ENCODE measurements at regions not wholly inside any gene's neighbourhood (a gene's known extent, or its start where the extent isn't known, plus 50 kb on each side); places are given as distances from the start of the nearest gene placed in this dataset.

DNA sequence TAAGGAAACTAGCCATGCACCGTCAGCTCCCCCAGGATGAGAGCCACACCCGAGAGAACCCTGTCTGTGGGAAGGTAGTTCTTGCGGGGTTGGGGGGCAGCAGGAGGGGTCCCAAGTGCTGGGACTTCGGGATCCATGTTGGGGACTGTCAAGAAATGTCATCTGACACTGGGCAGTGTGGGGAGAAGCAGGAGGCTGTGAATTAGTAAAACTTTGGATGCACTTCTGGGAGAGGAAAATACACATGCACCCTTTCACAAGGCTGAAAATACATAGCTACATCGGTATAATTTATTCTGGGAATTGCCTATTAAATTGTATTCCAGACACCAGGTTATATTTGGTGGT is 109.6 kb upstream of the RPS23 start:
- DNase-seq (ENCODE audit: missing footprints), result no peak
- ATAC-seq, result no peak
- intact Hi-C loops (cut with DNase I), result no loop called here

DNA sequence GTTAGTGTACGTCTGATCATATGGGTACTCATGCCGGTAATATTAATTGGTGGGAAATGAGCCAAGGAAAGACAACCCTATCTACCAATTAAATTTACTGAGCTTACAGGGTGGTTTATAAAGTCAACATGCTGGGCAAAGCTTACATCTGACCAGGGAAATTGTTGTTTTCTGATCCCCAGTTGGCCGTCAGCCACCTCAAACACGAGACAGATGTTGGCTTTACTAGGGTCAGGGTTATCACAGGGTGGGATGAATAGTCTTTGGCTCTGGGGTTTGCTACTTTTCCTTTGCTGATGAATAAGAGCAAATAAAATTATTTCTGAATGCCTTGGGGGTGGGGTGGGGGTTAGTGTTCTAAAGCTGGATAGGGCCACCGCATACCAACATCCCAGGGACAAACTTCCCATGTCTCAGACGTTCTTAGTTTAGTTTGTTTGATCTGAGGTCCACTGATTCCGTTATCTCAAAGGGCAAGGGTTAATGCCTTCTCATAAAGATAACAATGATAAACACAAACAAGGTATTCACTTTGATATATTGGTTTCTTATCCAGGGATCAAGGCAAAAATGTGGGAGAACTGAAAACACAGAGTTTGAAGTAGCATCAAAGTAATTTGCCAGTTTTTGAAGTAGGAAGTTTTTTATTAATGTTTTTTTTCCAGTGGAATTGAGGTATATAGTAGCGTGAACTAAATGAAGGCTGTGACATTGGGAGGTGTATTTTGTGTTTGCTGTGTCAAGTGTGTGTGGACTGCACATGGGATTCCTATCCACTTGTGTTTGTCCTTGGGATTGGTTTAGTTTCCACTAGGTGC is 109.1 kb upstream of the RPS23 start:
- intact Hi-C loops (cut with DNase I), result no loop called here
- DNase-seq (ENCODE audit: missing footprints), result no peak
- ATAC-seq, result no peak

DNA sequence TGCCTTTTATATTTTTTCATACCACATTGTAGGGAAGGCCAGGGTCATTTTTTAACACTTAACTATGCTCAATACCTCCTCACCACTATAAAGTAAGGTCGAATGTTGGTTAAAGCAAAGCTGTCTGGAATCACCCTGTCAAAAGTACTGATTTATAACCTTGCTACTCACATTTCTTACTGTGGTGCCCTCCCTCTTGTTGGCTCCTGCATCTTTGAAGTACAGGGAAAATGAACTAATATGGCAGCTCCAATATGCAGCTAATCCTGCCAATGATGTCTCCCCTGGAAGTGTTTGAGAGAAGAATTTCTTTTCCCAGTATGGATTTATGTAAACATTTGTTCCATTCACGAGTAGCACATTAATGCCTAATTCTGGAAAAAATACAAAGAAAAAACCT is 108.4 kb upstream of the RPS23 start:
- intact Hi-C loops (cut with DNase I), result no loop called here
- ATAC-seq, result no peak

DNA sequence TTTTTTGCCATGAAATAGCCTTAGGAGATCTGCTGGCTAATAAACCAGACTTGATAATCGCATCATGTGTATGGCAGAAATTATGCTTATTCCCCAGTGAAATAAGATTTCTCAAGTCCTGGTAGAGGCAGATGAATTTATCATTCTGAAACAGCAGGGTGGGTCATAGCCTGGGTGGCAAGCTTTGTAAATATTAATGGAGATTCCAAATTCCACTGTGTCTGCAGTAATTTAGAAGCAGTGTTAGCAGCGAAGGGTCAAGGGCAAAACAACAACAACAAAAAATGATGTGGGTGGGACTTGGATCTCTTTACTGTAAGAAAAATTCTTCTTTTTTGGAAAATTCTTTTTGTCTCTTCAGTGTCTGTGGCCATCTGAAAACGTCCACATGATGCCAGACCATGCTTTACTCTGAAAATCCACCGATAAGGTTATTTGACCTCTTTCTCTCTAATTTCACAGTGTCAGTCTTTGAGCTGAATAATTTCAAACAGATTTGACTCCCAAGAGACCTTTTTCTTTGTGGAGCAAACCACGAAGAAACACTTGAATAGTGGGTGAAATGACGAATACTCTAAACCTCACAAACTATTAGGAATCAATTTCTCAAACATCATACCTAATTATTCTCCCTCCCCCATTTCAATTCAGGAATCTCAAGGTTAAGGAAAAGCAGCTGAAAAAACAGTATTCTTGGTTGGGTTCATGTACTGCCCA is 106.0 kb upstream of the RPS23 start:
- intact Hi-C loops (cut with DNase I), result no loop called here
- no peak for ATAC-seq
- DNase-seq (ENCODE audit: missing footprints), result no peak

More for the DNA sequence above, 108.4 kb upstream of the RPS23 start:
- DNase-seq (ENCODE audit: missing footprints), result no peak

DNA sequence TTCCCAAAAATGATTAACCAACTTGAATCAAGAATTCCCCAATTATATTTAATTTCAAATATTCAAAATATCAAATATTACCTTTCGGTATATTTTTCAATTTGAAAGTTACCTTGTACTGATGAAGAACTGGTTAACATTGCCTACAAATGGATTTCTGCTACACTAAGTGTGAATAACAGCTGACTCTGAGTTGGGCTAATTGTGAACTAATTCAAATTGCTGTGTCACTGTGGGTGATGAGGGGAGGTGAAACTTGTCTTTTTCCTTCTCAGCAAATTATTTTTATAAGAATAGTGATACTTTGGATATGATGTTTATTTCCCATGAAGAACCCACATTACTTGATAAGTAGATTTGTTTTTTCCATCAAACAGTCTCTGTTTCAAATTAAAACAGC is 103.4 kb upstream of the RPS23 start:
- no peak for ATAC-seq
- intact Hi-C loops (cut with DNase I), result no loop called here

DNA sequence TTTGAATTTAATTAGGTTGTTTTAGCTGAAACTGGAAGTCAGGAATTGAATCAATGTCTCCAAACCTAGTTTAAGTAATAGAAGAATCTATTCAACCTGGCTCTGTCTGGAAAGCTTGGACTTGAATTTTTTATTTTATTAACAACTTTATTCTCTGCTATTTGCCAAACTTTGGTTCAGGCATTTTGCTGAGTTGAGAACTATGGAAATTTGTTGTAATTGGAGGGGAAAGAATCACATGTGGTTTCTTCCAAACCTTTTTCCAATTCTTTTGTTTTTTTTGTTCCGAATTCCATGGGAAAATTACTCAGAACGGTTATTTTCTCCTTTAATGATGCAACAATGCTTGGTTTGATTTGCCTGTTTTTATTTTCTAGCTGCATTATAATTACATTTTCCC is 98.2 kb upstream of the RPS23 start:
- intact Hi-C loops (cut with DNase I), result no loop called here
- ATAC-seq, result no peak
- no peak for DNase-seq (ENCODE audit: missing footprints)

More for the DNA sequence above, 103.4 kb upstream of the RPS23 start:
- DNase-seq (ENCODE audit: missing footprints), result no peak

DNA sequence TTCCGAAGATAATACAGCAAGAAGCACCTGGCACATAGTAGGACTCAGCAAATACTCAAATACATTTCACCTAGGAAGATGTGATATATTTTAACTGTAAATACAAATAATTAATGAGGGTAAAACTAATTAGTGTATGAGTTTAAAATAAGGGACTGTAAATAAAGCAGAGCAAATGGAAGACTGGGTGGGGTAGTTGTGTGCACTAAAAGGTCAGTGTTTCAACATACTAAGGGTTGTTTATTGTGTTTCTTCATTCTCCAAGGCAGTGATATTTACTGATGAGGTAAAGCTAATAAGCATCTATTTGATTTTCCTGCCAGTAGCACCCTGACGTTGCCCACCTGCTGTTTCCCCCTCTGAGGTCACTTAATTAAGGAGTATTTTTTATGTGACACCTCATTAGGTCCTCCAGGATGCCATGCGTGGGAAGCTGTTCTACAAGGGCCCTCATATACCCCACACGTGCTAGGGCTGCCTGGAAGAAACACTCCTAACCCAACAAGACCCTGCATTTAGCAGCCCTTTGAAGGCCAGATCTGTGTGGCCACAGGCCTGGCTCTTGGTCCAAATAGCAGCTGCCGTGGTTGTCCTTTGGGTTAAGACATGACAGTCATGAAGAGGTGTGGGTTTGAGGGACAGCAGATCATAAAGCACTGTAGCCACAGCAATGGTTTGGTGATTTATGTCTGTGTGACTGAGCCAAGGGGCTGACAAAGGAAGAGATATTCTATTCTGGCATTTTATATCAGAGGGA is 97.5 kb upstream of the RPS23 start:
- ATAC-seq (no peak), DNase-seq (ENCODE audit: missing footprints) (no peak)
- intact Hi-C loops (cut with DNase I), result no loop called here

DNA sequence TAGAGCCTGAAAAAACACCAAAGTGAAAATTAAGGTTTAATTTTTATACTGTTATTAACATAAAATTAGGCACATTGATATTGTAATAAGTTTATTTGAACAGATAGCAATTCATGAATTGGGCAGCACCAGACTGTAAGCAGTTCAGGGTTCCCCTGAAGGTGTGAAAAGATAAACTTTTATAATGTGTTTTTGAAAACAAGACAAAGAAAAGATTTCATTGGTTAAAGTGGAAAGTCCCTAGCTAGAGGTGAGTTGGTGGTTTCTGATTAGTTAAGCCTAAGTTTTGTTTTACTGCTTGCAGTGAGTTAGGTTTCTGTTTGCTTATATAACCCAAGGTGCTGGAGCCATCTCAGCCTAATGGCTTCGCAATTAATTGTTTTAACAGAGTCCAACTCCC is 96.5 kb upstream of the RPS23 start:
- ATAC-seq (no peak), DNase-seq (ENCODE audit: missing footprints) (no peak)
- intact Hi-C loops (cut with DNase I), result no loop called here

DNA sequence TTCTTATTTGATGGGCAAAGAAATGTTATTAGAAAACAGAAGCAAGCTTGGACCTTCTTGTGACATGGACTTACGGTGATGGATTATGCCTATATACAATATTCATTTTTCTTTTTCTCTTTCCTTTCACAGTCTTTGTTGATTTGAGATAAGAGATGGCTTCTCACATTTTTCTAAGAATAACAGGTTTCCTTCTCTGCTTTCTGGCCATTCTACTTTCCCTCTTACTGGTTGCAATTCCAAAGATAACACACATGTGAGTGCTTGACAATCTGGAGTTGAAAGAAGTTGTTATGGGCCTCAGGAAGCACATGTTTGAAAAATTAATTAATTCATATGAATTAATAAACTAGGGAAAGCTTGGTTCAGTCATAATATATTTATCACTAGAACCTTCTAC is 89.8 kb upstream of the RPS23 start:
- ATAC-seq, result no peak
- DNase-seq (ENCODE audit: missing footprints), result no peak
- intact Hi-C loops (cut with DNase I), result no loop called here

DNA sequence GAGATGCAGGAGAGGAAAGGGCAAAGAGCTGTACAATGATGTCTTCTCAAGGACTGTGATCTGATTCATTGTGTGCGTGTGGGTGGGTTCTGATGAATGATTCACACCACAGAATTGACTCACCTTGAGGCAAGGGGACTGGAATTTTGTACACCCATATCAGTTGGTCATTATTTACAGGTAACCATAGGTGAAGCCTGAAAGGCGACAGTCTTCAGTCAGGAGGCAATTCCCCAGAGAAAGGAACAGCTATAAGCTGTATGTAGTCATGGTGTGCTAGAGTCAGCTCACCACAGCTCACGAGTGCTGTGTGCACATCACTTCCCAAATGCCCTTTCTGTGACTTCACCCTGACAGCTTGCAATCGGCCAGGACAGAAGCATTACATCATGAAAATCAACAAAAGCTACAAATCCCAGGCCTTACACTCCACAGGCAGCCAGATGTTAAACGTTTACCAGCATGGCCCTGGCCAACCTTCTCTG is 87.6 kb upstream of the RPS23 start:
- no peak for ATAC-seq
- DNase-seq (ENCODE audit: missing footprints), result no peak
- intact Hi-C loops (cut with DNase I), result no loop called here

DNA sequence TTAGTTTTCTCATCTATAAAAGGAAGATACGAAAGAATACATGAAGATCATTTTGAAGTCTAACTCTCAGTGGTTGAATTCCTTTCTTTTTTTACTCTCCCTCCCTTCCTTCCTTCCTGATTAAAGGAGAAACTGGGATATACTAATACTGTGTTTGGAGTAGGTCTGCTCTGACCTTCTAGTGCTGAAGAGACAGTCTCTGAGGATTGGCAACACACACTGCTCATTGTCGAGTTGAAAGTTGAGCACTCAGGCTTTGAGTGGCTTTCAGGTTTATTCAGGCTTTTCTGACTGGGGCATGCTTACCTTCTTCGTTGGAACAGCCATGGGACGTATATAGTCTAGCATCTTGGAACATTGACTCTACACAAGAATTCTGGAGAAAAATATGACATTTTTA is 86.9 kb upstream of the RPS23 start:
- DNase-seq (ENCODE audit: missing footprints), result no peak
- intact Hi-C loops (cut with DNase I), result no loop called here
- no peak for ATAC-seq

DNA sequence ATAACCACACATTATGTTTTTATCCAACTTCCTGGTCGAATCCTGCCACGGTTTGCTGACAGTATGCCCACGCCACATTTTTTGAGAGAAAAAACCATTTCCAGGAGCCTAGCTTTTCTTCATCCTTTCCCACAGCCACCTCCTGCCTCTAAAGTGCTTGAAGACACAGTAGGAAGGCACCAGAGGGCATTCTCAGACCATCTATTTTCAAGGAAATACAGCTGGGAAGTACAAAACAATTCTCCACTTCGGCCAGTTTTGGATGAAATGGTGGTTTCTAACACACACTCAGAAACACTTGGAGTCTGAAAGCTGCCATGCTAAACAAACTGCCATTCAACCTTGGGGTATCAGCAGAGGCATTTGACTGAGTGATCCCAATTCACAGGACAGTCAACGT is 86.3 kb upstream of the RPS23 start:
- intact Hi-C loops (cut with DNase I), result no loop called here
- no peak for DNase-seq (ENCODE audit: missing footprints)
- no peak for ATAC-seq

DNA sequence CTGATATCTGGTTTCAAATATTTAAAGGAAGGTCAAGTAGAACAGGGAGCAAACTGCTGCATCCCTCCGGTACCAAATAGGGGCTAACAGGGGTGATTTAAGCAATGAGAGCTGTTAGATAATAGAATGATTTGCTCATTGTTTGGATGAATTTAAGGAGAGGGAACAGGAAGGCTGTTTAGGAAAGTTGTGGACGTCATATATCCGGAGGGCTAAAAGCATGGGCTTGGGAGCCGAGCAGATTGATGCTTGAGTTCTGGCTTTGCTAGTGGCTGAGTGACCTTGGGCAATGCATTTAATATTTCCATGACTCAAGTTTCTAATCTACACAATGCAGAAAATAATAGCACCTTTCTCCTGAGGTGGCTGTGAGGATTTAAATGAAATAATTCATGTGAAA is 85.4 kb upstream of the RPS23 start:
- no peak for ATAC-seq
- intact Hi-C loops (cut with DNase I), result no loop called here
- no peak for DNase-seq (ENCODE audit: missing footprints)

DNA sequence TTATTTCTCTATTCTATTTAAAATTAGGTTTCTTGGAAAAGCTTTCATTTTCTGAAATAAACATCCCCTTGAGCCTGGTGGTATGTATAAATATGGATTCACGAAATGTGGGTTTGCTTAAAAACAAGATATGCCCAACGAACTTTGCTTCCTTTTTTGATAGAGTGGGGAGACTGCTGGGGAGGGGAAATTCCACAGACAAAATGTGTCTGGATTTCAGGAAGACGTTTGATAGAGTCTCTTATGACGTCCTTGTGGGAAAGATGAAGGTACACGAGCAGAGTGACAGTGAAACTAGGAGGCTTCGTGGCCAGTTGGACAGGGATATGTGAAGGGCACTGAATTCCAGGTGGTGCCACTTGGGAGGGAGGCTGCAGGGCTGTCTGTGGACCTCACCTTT is 84.5 kb upstream of the RPS23 start:
- intact Hi-C loops (cut with DNase I), result no loop called here
- no peak for DNase-seq (ENCODE audit: missing footprints)
- ATAC-seq, result no peak

DNA sequence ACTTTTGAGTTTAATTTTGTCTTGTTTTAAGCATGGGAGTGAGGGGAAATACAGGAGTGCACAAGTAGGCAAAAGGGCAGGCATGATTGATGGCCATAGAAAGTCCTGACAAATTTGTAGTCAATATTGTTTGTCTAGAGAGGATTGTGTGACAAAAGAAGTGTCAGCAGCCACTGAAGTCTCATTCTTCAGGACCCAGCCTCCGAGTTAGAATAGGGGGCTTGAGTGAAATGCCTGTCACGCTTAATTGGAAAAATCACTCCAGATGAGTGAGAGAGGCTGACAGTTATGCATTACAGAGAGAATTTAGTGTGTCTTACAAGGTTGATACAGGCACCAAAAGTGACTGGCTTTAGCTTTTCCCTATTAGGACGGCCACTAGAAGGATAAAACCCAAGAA is 81.9 kb upstream of the RPS23 start:
- DNase-seq (ENCODE audit: missing footprints), result no peak
- intact Hi-C loops (cut with DNase I), result no loop called here
- ATAC-seq, result no peak

DNA sequence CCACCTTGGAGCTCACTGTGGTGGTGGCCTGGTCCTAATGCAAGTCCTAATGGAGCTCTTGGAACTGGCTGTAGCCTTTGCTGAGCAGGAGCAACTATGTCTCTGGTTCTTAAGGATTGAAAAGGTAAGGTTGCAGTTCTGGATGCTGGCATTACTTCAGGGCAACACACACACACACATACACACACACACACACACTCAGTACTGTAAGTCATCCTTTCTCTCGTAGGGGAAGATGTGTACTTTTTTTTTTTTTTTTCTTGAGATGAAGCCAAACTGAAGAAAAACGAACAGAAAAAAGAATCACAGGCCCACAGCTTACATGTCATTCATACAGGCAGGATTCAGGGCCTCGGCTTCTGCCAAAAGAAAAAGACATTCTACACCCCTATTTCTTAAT is 81.1 kb upstream of the RPS23 start:
- ATAC-seq (no peak), DNase-seq (ENCODE audit: missing footprints) (no peak)
- intact Hi-C loops (cut with DNase I), result no loop called here

DNA sequence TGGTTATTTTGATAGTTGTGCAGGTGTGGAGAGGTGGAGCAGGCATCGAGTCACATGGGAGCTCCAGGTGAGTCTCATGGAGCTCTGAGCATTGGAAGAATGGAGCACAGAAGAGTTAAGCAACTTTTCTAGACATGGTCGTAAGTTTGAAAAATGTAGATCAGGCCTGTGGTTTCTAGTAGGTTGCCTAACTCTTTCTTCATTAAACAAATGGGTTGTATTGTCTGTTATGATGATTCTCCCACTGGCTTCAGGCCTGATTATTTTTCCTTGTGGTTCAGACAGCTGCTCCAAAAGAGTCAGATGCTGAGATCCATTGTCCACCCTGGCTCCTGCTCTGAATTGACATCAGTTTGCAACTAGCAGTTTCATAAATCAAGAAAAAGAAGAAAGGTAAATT is 80.3 kb upstream of the RPS23 start:
- intact Hi-C loops (cut with DNase I), result no loop called here
- no peak for DNase-seq (ENCODE audit: missing footprints)
- no peak for ATAC-seq

DNA sequence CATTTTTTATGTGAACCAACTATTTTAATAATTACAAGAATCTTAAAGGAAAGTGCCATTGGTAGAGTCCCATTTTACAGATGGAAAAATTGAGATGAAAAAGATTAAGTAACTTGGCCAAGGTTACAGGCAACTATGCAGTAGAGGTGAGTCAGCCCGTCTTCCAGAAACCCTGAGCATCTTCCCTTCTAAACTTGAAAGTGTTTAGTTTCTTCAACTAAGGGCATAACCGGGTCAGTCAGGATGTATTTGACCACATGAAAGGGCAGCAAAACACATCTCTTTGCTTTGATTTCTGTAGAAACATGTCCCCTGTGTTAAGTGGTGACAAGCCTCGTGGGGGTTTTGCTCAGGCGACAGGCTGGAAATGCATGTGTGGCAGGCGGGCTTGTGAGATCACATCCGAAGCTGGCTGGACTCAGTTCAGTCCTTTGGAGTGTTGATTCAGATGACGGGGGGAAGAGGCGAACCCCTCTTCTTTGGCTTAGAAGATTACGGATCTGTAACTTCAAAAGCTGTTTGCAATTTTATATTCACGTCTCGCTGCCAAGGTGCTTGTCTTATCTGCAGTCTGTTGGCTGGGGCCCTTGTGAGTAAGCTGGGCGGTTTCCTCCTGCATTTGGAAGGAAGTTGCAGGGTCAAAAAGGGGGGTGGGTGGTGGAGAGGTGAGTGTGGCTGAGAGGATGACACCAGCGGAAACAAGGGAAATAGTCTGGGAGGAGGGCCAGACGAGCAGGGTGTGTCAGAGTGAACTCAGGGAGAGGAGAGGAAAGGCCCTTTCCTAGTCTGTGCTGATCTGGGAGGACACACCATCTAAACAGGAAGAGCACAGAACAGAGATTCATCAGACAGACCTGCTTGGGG is 78.9 kb upstream of the RPS23 start:
- peak; percentile 79 for DNase-seq (ENCODE audit: missing footprints)
- peak; percentile 89 for ATAC-seq
- intact Hi-C loops (cut with DNase I), result no loop called here

DNA sequence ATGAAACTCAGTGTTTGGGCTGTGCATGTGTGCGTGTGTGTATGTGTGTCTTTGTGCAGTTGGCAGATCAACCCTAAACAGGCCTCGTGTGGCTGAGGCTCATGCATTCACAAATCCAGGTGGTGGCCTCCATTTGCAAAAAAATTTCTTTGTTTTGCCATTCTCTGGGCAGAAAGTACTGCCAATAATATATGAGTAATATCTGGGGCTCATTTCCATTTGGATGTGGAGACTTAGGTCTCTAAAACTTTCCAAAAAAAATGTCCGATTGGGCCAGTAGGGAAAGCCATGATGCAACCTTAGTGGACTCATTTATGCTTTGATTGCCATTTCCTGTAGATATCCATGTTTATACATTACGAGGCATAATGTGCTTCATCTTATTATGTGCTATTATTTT is 77.9 kb upstream of the RPS23 start:
- intact Hi-C loops (cut with DNase I), result no loop called here
- ATAC-seq, result peak; percentile 53
- no peak for DNase-seq (ENCODE audit: missing footprints)
